GM12878 (cell line): ENCODE measurements at regions not wholly inside any gene's neighbourhood (a gene's known extent, or its start where the extent isn't known, plus 50 kb on each side); places are given as distances from the start of the nearest gene placed in this dataset.

ENCODE experiments used
- KDM1A ChIP-seq: fragments of 200-600 bp; sonication (generic); IDR thresholded peaks from 2 replicates; pipeline ENCODE4 v1.6.1; 2016; ENCODE audit warnings: borderline replicate concordance
- PAX8 ChIP-seq: fragments of 450-650 bp; IDR thresholded peaks from 2 replicates; pipeline ENCODE4 v1.6.1; 2017; ENCODE audit warnings: mild to moderate bottlenecking, moderate library complexity
- POLR2AphosphoS5 ChIP-seq: IDR thresholded peaks from 2 replicates; pipeline ENCODE4 v1.6.1; 2011; ENCODE audit warnings: mild to moderate bottlenecking, low read length, inconsistent platforms
- SRF ChIP-seq, 2 experiments: IDR thresholded peaks; 2 replicates each; pipeline ENCODE4 v1.6.1; 2011; ENCODE audit warnings: low read depth in 2 of 2, low read length in 2 of 2, mild to moderate bottlenecking in 1 of 2, moderate library complexity in 1 of 2
- STAT3 ChIP-seq: IDR thresholded peaks from 2 replicates; pipeline ENCODE4 v1.6.1; 2011; ENCODE audit warnings: low read depth, low read length, improper control_type of control experiment
- TF ChIP-seq, protein P1 (sequence below), 3 experiments: IDR thresholded peaks in 2 of 3; conservative IDR thresholded peaks in 1 of 3; 2 replicates each; pipeline ENCODE4 v1.5.1; 2011; ENCODE audit warnings: low read depth in 3 of 3, low read length in 3 of 3, mild to moderate bottlenecking in 3 of 3, control low read depth in 2 of 3, moderate library complexity in 2 of 3, inconsistent platforms in 1 of 3, mixed read lengths in 1 of 3; ENCODE audit not compliant: control insufficient read depth in 2 of 3, insufficient read depth in 1 of 3; ENCODE audit errors: extremely low read depth in 1 of 3

DNA sequence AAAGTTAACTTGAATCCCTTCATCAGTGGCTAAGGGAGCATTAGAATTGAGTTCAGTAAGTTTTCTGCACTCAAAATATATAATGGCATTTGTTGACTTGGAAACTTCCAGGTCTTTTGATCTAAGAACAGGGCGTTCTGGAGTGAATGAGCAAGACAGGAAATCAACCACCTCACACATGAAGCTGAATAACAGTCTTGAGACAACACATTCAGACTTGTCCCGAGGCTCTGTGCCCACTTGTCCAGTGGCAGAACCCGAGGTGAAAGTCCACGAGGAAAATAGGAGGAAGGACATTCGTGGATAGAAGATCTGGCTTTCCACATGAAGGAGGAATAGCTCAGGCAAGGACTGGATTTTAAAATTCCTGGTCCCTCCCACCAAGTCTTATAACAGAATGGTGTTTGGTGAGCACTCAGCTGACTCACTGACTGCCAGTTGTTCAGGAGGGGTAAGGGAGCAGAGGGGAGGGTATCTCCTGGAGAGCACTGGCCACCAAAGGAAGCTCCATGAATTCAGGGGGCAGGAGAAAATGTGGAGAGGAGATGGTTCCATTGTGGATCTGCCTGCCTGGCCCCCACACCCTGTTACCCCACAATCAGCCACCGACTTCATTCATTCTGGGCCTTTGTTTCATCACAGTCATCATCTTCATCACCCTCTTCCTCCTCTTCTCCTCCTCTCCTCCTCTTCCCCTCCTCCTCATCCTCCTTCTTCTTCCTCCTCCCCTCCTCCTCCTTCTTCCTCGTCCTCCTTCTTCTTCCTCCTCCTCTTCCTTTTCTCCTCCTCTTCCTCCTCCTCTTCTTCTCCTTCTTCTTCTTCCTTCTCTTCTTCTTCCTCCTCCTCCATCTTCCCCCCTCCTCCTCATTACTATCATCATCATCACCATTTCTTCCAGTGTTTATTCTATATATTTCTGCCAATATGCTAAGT is 620.1 kb downstream of the MED13L start:
- TF ChIP-seq, protein P1, sequence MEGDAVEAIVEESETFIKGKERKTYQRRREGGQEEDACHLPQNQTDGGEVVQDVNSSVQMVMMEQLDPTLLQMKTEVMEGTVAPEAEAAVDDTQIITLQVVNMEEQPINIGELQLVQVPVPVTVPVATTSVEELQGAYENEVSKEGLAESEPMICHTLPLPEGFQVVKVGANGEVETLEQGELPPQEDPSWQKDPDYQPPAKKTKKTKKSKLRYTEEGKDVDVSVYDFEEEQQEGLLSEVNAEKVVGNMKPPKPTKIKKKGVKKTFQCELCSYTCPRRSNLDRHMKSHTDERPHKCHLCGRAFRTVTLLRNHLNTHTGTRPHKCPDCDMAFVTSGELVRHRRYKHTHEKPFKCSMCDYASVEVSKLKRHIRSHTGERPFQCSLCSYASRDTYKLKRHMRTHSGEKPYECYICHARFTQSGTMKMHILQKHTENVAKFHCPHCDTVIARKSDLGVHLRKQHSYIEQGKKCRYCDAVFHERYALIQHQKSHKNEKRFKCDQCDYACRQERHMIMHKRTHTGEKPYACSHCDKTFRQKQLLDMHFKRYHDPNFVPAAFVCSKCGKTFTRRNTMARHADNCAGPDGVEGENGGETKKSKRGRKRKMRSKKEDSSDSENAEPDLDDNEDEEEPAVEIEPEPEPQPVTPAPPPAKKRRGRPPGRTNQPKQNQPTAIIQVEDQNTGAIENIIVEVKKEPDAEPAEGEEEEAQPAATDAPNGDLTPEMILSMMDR (IDR thresholded peaks at IDR 0.05 in 2 of 3, conservative IDR thresholded peaks at IDR 0.05 in 1 of 3; ENCODE audit: control insufficient read depth in 2 of 3, extremely low read depth in 1 of 3, insufficient read depth in 1 of 3, low read depth in 3 of 3, low read length in 3 of 3) = no peak
- no peak for TF ChIP-seq STAT3
- no peak for TF ChIP-seq KDM1A
- no peak for TF ChIP-seq SRF (IDR thresholded peaks at IDR 0.05; ENCODE audit: low read depth in 2 of 2, low read length in 2 of 2)
- no peak for TF ChIP-seq PAX8
- no peak for TF ChIP-seq POLR2AphosphoS5
